Lower lobe of right lung (tissue), 2 donors: ENCODE measurements at regions not wholly inside any gene's neighbourhood (a gene's known extent, or its start where the extent isn't known, plus 50 kb on each side); places are given as distances from the start of the nearest gene placed in this dataset.

Experiments
- ATAC-seq, 2 donors: fragments of 200-7000 bp; cut with Tn5 transposase; one replicate each; pipeline ENCODE4 v1.9.1; 2020 to 2022; ENCODE audit warnings: mild to moderate bottlenecking in 2 of 2, moderate library complexity in 2 of 2
- DNase-seq: peaks from one replicate; pipeline ENCODE4 v3.0.0-alpha.2; 2020
- H3K27ac ChIP-seq: fragments of 200-600 bp; one replicate; pipeline ENCODE4 v1.8.0; 2022
- H3K27me3 ChIP-seq: fragments of 200-600 bp; one replicate; pipeline ENCODE4 v1.8.0; 2022; ENCODE audit warnings: low read depth
- H3K36me3 ChIP-seq: fragments of 200-600 bp; one replicate; pipeline ENCODE4 v1.8.0; 2022; ENCODE audit warnings: mild to moderate bottlenecking
- H3K4me1 ChIP-seq: fragments of 200-600 bp; one replicate; pipeline ENCODE4 v1.8.0; 2022
- H3K4me3 ChIP-seq: fragments of 200-600 bp; one replicate; pipeline ENCODE4 v1.8.0; 2022; ENCODE audit warnings: mild to moderate bottlenecking
- H3K9me3 ChIP-seq: fragments of 200-600 bp; one replicate; pipeline ENCODE4 v1.8.0; 2022
- CTCF ChIP-seq: fragments of 200-600 bp; IDR thresholded peaks from one replicate; pipeline ENCODE4 v1.8.0; 2022; ENCODE audit warnings: antibody characterized with exemption, mild to moderate bottlenecking
- intact Hi-C: fragments of 100-400 bp; cut with DNase I; formaldehyde crosslinking; loops from one replicate; pipeline ENCODE4 v1.11.0; 2022
- donor health status: DM: no; HTN: yes; CAD: no; lungs with severe emphysema.

GRCh38 chr6:66328200-66328599 lies 621.2 kb upstream of the EYS start:
- no peak for TF ChIP-seq CTCF
- ATAC-seq, result no peak
- H3K9me3 ChIP-seq, result no peaks in the 10 kb centered on the region
- intact Hi-C loops, result no loop called here
- no peak overlapping the region for H3K27ac ChIP-seq
- H3K4me3 ChIP-seq, result no peak overlapping the region
- no peaks in the 10 kb centered on the region for H3K36me3 ChIP-seq
- DNase-seq, result no peak
- no peaks in the 10 kb centered on the region for H3K27me3 ChIP-seq
- no peaks in the 10 kb centered on the region for H3K4me1 ChIP-seq

GRCh38 chr6:66326228-66326627 lies 619.2 kb upstream of the EYS start:
- Histone ChIP-seq H3K4me3 (no peak overlapping the region), H3K36me3 (no peaks in the 10 kb centered on the region), H3K27me3 (no peaks in the 10 kb centered on the region), H3K27ac (no peak overlapping the region), H3K4me1 (no peaks in the 10 kb centered on the region), H3K9me3 (no peaks in the 10 kb centered on the region)
- no peak for TF ChIP-seq CTCF
- ATAC-seq (no peak), DNase-seq (no peak)
- intact Hi-C loops, result no loop called here

DNA sequence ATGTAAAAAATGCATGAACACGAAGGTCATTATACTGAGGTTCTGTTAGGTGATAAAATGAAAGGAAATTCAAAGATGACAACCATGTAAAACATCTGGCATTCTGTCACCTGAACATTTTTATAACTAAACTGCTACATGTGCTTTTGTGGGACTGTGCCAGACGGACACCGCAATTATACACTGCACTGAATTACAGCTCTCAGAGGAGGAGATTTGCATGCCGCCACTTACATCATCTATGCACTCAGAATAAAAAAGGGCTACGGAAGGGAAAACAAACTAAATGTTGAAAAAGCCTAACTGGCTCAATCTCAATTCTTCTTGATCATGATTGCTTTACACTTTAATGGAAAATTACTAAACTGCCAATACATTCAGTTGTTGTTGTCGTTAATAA lies 614.0 kb upstream of the EYS start:
- intact Hi-C loops, result no loop called here
- DNase-seq, result no peak
- H3K4me1 ChIP-seq, result no peaks in the 10 kb centered on the region
- no peaks in the 10 kb centered on the region for H3K9me3 ChIP-seq
- no peak for TF ChIP-seq CTCF
- H3K36me3 ChIP-seq, result no peaks in the 10 kb centered on the region
- no peak overlapping the region for H3K4me3 ChIP-seq
- H3K27ac ChIP-seq, result no peak overlapping the region
- H3K27me3 ChIP-seq, result no peaks in the 10 kb centered on the region
- no peak for ATAC-seq

DNA sequence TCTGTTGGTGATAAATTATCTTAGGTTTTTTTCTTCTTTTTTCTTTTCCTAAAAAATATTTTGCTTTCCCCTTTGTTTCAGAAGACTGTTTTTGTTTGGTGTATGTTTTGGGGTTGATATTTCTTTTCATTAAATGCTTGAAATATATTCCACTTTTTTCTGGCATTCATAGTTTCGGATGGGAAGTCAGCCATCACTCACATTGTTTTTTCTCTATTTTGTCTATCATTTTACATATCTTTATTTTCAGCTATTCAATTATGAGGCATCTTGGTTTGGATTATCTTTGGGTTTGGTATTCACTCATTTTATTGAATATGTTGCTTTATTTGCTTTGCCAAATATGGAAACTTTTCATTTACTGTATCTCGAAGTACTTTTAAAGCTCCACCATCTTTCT lies 600.5 kb upstream of the EYS start:
- DNase-seq (no peak), ATAC-seq (no peak)
- intact Hi-C loops, result no loop called here
- no peak for TF ChIP-seq CTCF
- no peaks in the 10 kb centered on the region for H3K4me1 ChIP-seq
- peaks cover 15% of the 10 kb centered on the region for H3K9me3 ChIP-seq
- H3K4me3 ChIP-seq, result no peak overlapping the region
- H3K27me3 ChIP-seq, result no peaks in the 10 kb centered on the region
- H3K36me3 ChIP-seq, result no peaks in the 10 kb centered on the region
- H3K27ac ChIP-seq, result no peak overlapping the region

GRCh38 chr6:66291905-66292304 lies 584.9 kb upstream of the EYS start:
- no peaks in the 10 kb centered on the region for H3K9me3 ChIP-seq
- no peaks in the 10 kb centered on the region for H3K27me3 ChIP-seq
- no peaks in the 10 kb centered on the region for H3K4me1 ChIP-seq
- intact Hi-C loops, result no loop called here
- no peaks in the 10 kb centered on the region for H3K36me3 ChIP-seq
- H3K4me3 ChIP-seq, result no peak overlapping the region
- TF ChIP-seq CTCF, result no peak
- H3K27ac ChIP-seq, result no peak overlapping the region
- ATAC-seq (no peak), DNase-seq (no peak)

DNA sequence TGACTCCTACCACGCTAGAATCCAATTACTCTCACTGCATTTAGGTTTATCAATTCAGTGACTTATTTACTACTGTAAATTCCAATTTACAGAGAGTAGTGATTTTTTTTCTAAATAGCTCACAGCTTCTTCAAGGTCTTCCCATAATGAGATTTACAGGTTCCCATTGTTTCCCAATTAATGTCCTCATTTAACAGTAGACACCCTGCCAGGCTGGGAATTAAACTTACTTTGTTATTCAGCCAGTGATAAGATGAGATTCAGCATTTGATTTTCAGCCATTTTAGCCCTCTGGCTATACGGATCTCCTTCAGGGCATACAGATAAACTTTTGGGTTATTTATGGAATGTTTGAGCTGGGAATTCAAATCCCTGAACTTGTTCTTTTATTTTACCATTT lies 582.9 kb upstream of the EYS start:
- Histone ChIP-seq H3K4me1 (no peaks in the 10 kb centered on the region), H3K9me3 (no peaks in the 10 kb centered on the region), H3K36me3 (no peaks in the 10 kb centered on the region), H3K27me3 (no peaks in the 10 kb centered on the region), H3K27ac (no peak overlapping the region), H3K4me3 (no peak overlapping the region)
- TF ChIP-seq CTCF, result no peak
- no peak for ATAC-seq
- intact Hi-C loops, result no loop called here
- DNase-seq, result no peak
